ENCODE measurements at regions not wholly inside any gene's neighbourhood (a gene's known extent, or its start where the extent isn't known, plus 50 kb on each side); places are given as distances from the start of the nearest gene placed in this dataset.

- TF ChIP-seq CTCF (IDR thresholded peaks at IDR 0.05 in 4 of 5, conservative IDR thresholded peaks at IDR 0.05 in 1 of 5) (no peak), POLR2A (IDR thresholded peaks at IDR 0.05) (no peak)
These were observed 739.0 kb upstream of the TBX3 start for GRCh38 chr12:115422845-115423545.

Data from gastrocnemius medialis (tissue), 4 donors.